GM10248 (cell line): ENCODE measurements at regions not wholly inside any gene's neighbourhood (a gene's known extent, or its start where the extent isn't known, plus 50 kb on each side); places are given as distances from the start of the nearest gene placed in this dataset.
"Not testable (repeated sequence)": the region's sequence is repeated elsewhere in the genome, so short reads cannot be mapped to it uniquely, and the experiment has no call there.

Experiments
- CTCF ChIA-PET: fragments of 300-600 bp; sonication (Branson Sonifier 250); formaldehyde crosslinking; extraction: SDS; loops from one replicate; lab custom pipeline; 2021; ENCODE audit warnings: antibody characterized with exemption; lab: Yijun Ruan, JAX
- POLR2A ChIA-PET: fragments of 350-650 bp; sonication (Branson Sonifier 250); formaldehyde crosslinking; extraction: SDS; loops from one replicate; lab custom pipeline; 2020; ENCODE audit warnings: antibody characterized with exemption; lab: Yijun Ruan, JAX
- DNase-seq: peaks from one replicate; pipeline ENCODE4 v3.0.0; 2012; ENCODE audit errors: extremely low spot score
- TF ChIP-seq, protein P1 (sequence below): IDR thresholded peaks from 2 replicates; pipeline ENCODE4 v1.5.1; 2012; ENCODE audit warnings: mild to moderate bottlenecking, low read depth; ENCODE audit errors: extremely low read depth, missing control alignments, control extremely low read depth

DNA sequence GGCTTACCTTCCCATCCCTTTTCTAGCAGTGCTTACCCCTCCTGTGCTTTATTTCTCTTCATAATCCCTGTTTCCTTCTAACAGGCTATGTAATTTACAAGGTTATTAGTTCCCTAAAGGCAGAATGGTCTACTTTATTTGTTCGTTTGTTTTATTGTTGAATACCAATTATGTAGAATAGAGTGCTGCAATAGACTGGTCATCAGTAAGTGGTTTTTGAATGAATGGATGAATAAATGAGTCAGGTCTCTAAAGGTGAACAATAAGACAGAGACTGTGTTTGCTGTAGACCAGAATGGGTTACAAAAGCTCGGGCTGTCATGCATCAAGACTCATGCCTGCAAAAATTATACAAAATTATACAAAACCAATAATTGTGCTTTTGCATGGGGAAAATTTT, 332.0 kb downstream of the IRS1 start:
- DNase-seq: no peak
- POLR2A ChIA-PET: no interaction called here
- CTCF ChIA-PET: interaction anchor here (1.0 to 2.2 kb wide), 2 partner anchors 11 to 14 kb away, joined by 3 to 6 read pairs; no protein-coding TSS in a partner anchor
- TF ChIP-seq, protein P1, sequence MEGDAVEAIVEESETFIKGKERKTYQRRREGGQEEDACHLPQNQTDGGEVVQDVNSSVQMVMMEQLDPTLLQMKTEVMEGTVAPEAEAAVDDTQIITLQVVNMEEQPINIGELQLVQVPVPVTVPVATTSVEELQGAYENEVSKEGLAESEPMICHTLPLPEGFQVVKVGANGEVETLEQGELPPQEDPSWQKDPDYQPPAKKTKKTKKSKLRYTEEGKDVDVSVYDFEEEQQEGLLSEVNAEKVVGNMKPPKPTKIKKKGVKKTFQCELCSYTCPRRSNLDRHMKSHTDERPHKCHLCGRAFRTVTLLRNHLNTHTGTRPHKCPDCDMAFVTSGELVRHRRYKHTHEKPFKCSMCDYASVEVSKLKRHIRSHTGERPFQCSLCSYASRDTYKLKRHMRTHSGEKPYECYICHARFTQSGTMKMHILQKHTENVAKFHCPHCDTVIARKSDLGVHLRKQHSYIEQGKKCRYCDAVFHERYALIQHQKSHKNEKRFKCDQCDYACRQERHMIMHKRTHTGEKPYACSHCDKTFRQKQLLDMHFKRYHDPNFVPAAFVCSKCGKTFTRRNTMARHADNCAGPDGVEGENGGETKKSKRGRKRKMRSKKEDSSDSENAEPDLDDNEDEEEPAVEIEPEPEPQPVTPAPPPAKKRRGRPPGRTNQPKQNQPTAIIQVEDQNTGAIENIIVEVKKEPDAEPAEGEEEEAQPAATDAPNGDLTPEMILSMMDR: no peak

DNA sequence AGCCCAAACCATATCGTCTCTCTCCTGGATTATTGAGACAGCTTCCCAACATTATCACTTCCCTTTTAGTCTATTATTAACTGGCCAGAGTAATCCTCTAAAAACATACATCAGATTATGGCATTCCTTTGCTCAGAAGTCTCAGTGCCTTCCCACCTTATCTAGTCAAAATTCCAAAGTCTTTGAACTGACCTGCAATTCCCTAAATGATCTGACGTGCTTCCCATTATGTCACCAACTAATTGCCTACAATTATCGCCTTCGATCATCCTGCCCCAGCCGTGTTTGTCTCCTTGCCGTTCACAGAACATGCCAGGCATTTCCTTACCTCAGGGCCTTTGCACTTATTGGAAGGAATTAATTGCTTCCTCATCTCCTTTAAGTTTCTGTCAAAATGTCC, 332.4 kb downstream of the IRS1 start:
- no peak for DNase-seq
- ChIA-PET POLR2A (no interaction called here), CTCF (interaction anchor here (2.2 kb wide), 1 partner anchor 11 kb away, joined by 6 read pairs; no protein-coding TSS in a partner anchor)
- TF ChIP-seq, protein P1: no peak

DNA sequence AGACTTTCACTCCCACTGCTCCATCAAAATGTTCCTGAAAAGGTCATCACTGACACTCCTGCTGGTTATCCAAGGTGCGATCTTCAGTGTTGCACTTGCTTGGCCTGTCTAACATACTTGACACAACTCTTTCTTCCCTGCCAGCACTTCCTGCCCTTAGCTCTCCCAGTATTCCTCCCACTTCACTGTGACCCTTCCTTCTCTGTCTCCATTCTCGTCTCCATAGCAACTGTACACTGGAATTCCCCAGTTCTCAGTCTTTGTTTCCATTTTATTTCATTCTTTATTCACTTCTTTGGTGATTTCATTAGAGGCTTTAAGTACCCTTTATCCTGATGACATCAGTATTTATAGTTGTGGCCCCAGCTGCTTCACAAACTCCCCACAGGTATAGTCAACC, 333.0 kb downstream of the IRS1 start:
- TF ChIP-seq, protein P1: no peak
- no peak for DNase-seq
- ChIA-PET POLR2A (no interaction called here), CTCF (no interaction called here)

DNA sequence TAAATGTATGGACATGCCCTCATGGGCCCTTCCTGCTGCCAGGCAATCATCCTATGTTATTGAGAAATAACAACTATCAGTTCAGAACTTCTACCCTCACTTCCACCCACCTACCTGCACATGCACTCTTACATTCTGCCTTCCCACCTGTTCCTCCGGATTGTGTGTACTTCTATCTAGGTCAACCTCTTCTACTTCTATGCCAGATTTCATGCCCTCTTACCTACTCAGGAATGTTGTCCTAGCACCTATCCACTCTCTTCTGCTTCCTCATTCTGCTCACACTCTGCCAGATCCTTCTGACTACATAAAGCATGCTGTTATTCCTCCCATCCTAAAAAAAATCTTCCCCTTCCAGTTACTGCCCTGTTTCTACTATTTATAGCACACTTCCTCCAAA, 333.5 kb downstream of the IRS1 start:
- ChIA-PET CTCF (no interaction called here), POLR2A (no interaction called here)
- no peak for DNase-seq
- TF ChIP-seq, protein P1: no peak

DNA sequence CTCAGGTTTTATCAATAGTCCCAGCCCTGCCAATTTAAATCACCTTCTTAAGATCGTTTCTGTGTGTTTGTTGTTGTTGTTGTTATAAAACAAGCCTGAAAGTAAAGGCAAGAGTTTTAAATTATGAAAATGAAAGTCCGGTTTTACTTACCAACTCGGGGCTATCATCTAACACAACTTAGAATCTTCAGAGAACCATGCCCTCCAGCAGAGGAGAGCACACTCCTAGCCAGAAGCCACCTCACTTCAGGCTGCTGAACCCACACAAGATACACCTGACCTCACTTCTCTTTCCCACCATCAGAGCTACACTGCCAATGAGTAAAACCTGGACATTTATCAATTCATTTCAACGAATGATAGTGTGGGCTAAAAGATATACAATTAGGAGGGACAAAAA, 335.2 kb downstream of the IRS1 start:
- CTCF ChIA-PET: no interaction called here
- DNase-seq: no peak
- TF ChIP-seq, protein P1: no peak
- POLR2A ChIA-PET: no interaction called here

DNA sequence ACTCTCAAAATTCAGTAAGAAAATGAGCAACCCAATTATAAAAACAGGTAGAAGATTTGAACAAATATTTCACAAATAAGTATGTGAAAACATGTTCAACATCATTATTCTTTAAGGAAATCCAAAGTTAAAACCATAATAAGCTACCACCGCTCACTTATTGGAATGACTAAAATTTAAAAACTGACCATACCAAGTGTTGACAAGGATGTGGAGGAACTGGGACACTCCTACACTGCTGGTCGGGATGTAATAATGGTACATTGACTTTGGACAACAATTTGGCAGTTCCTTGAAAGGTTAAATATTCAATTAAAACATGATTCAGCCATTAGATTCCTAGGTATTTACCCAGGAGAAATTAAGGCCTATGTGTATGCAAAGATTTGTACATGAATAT, 336.5 kb downstream of the IRS1 start:
- DNase-seq: no peak
- TF ChIP-seq, protein P1: no peak
- ChIA-PET POLR2A (no interaction called here), CTCF (no interaction called here)

DNA sequence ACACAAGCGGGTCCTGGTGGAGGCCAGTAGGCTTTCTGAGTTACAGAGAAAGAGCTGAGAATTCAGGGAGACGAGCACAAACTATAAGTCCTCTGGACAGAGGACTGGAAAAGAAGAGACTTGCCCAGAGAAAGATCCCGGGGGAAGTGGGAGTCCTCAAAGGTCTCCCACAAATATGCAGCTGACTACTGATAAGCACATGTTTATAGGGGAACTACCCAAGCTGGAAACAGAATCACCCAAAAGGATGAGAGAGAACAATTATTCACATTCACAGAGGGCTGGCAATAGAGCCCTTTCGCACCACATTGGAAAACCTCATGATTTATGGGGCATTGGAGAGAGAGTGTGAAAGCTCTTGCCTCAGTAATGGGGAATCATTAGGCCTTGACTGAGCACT, 337.6 kb downstream of the IRS1 start:
- no peak for DNase-seq
- TF ChIP-seq, protein P1: no peak
- CTCF ChIA-PET: no interaction called here
- POLR2A ChIA-PET: no interaction called here

DNA sequence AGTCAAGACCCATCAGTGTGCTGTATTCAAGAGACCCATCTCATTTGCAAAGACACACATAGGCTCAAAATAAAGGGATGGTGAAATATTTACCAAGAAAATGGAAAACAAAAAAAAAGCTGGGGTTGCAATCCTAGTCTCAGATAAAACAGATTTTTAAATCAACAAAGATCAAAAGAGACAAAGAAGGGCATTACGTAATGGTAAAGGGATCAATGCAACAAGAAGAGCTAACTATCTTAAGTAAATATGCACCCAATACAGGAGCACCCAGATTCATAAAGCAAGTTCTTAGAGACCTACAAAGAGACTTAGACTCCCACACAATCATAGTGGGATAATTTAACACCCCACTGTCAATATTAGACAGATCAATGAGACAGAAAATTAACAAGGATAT, 343.5 kb downstream of the IRS1 start:
- DNase-seq, POLR2A ChIA-PET, CTCF ChIA-PET: not testable (repeated sequence)
